ENCODE measurements at regions not wholly inside any gene's neighbourhood (a gene's known extent, or its start where the extent isn't known, plus 50 kb on each side); places are given as distances from the start of the nearest gene placed in this dataset.

- WGBS, 2 donors = 84 to 89% methylated on average over 13 of the region's 13 CpGs
- H3K27ac ChIP-seq = no peak overlapping the region
- no peaks in the 10 kb centered on the region for H3K27me3 ChIP-seq
- no peaks in the 10 kb centered on the region for H3K36me3 ChIP-seq
- intact Hi-C loops (cut with DNase I) = no loop called here
- H3K9me3 ChIP-seq = no peaks in the 10 kb centered on the region
- no peak for TF ChIP-seq EP300 (IDR thresholded peaks at IDR 0.05)
- H3K4me3 ChIP-seq = no peak overlapping the region
- H3K4me1 ChIP-seq = no peaks in the 10 kb centered on the region
- no peak for DNase-seq
These were observed 243.0 kb downstream of the ICE1 start for GRCh38 chr5:5665225-5666075.

GRCh38 chr5:5658889-5659465 is 236.5 kb downstream of the ICE1 start:
- intact Hi-C loops (cut with DNase I) = no loop called here
- WGBS, 2 donors = 73 to 75% methylated on average over 3 of the region's 3 CpGs
- peak overlapping the region in 3 of 4 donors; percentile 44 to 64 (median 61) for H3K27ac ChIP-seq

GRCh38 chr5:5658226-5658625 is 235.7 kb downstream of the ICE1 start:
- 57 to 62% methylated on average over 4 of the region's 4 CpGs for WGBS, 2 donors
- intact Hi-C loops (cut with DNase I) = no loop called here
- Histone ChIP-seq H3K4me1 (peaks cover 0 to 14% (median 11%) of the 10 kb centered on the region in 4 donors), H3K9me3 (no peaks in the 10 kb centered on the region), H3K4me3 (peak overlapping the region in 3 of 4 donors; percentile 14 to 22 (median 15)), H3K27ac (peak overlapping the region; percentile 20 to 70 (median 62)), H3K27me3 (no peaks in the 10 kb centered on the region), H3K36me3 (no peaks in the 10 kb centered on the region)
- DNase-seq = peak; percentile 75
- TF ChIP-seq EP300 (IDR thresholded peaks at IDR 0.05) (peak in 1 of 4 donors; percentile 27), CTCF (IDR thresholded peaks at IDR 0.05) (no peak), POLR2AphosphoS5 (IDR thresholded peaks at IDR 0.05) (peak in 3 of 4 donors; percentile 45 to 57 (median 56)), POLR2A (IDR thresholded peaks at IDR 0.05) (no peak)

More at GRCh38 chr5:5658889-5659465, 236.5 kb downstream of the ICE1 start:
- Histone ChIP-seq H3K4me1 (peaks cover 0 to 14% (median 11%) of the 10 kb centered on the region in 4 donors), H3K9me3 (no peaks in the 10 kb centered on the region), H3K4me3 (no peak overlapping the region), H3K27me3 (no peaks in the 10 kb centered on the region), H3K36me3 (no peaks in the 10 kb centered on the region)
- TF ChIP-seq CTCF (IDR thresholded peaks at IDR 0.05) (no peak), EP300 (IDR thresholded peaks at IDR 0.05) (no peak), POLR2A (IDR thresholded peaks at IDR 0.05) (no peak)
- no peak for DNase-seq

- H3K36me3 ChIP-seq = no peaks in the 10 kb centered on the region
- H3K9me3 ChIP-seq = no peaks in the 10 kb centered on the region
- H3K4me3 ChIP-seq = no peak overlapping the region
- TF ChIP-seq CTCF (IDR thresholded peaks at IDR 0.05) = no peak
- TF ChIP-seq EP300 (IDR thresholded peaks at IDR 0.05) = no peak
- TF ChIP-seq POLR2A (IDR thresholded peaks at IDR 0.05) = no peak
- TF ChIP-seq POLR2AphosphoS5 (IDR thresholded peaks at IDR 0.05) = no peak
- H3K4me1 ChIP-seq = peaks cover 0 to 7% (median 5%) of the 10 kb centered on the region in 4 donors
- intact Hi-C loops (cut with DNase I) = no loop called here
- no peaks in the 10 kb centered on the region for H3K27me3 ChIP-seq
- DNase-seq = no peak
- H3K27ac ChIP-seq = no peak overlapping the region
- WGBS, 2 donors = 87 to 92% methylated on average over 13 of the region's 13 CpGs
These were observed 229.7 kb downstream of the ICE1 start for GRCh38 chr5:5652181-5652580.

GRCh38 chr5:5650949-5651348 is 228.5 kb downstream of the ICE1 start:
- Histone ChIP-seq H3K4me1 (peaks cover 0 to 7% (median 5%) of the 10 kb centered on the region in 4 donors), H3K27me3 (no peaks in the 10 kb centered on the region), H3K36me3 (no peaks in the 10 kb centered on the region), H3K27ac (no peak overlapping the region), H3K9me3 (no peaks in the 10 kb centered on the region), H3K4me3 (no peak overlapping the region)
- TF ChIP-seq POLR2A (IDR thresholded peaks at IDR 0.05) (no peak), POLR2AphosphoS5 (IDR thresholded peaks at IDR 0.05) (no peak)
- DNase-seq = no peak
- WGBS, 2 donors = 94 to 98% methylated on average over 2 of the region's 2 CpGs
- intact Hi-C loops (cut with DNase I) = no loop called here

Data from sigmoid colon (tissue), 6 donors.